OCI-LY7 (cell line): ENCODE measurements at regions not wholly inside any gene's neighbourhood (a gene's known extent, or its start where the extent isn't known, plus 50 kb on each side); places are given as distances from the start of the nearest gene placed in this dataset.

ENCODE experiments used
- CTCF ChIP-seq: fragments of 200-600 bp; sonication (generic); conservative IDR thresholded peaks from 2 replicates; pipeline ENCODE4 v1.5.1; 2014; ENCODE audit warnings: mild to moderate bottlenecking, antibody characterized with exemption, low read length, moderate library complexity, mixed read lengths
- EZH2phosphoT487 ChIP-seq: fragments of 200-600 bp; sonication (generic); IDR thresholded peaks from 2 replicates; pipeline ENCODE4 v1.6.1; 2018; ENCODE audit warnings: low read depth, borderline replicate concordance, mild to moderate bottlenecking, mixed run types, antibody characterized with exemption, low read length, moderate library complexity, mixed read lengths

- no peak for TF ChIP-seq CTCF
- no peak for TF ChIP-seq EZH2phosphoT487
These were observed 157.6 kb downstream of the PDGFRA start for GRCh38 chr4:54386693-54387092.
